Uterus (tissue), 3 donors: ENCODE measurements at regions not wholly inside any gene's neighbourhood (a gene's known extent, or its start where the extent isn't known, plus 50 kb on each side); places are given as distances from the start of the nearest gene placed in this dataset.

ENCODE experiments used
- DNase-seq, 2 donors: peaks; one replicate each; pipeline ENCODE4 v3.0.0-alpha.2; 2019 to 2020
- H3K27ac ChIP-seq, 2 donors: fragments of 200-600 bp; sonication (generic); 1 replicate in 1 of 2; 2 replicates in 1 of 2; pipeline ENCODE4 v1.5.1; 2016 to 2018
- H3K27me3 ChIP-seq, 2 donors: fragments of 200-600 bp; sonication (generic); one replicate each; pipeline ENCODE4 v1.5.1; 2018 to 2019; ENCODE audit warnings: control low read depth in 1 of 2
- H3K36me3 ChIP-seq, 2 donors: fragments of 200-600 bp; sonication (generic); one replicate each; pipeline ENCODE4 v1.5.1; 2019; ENCODE audit warnings: control low read depth in 1 of 2
- H3K4me1 ChIP-seq, 2 donors: fragments of 200-600 bp; sonication (generic); one replicate each; pipeline ENCODE4 v1.5.1; 2018 to 2019; ENCODE audit warnings: control low read depth in 1 of 2
- H3K4me3 ChIP-seq, 2 donors: fragments of 200-600 bp; sonication (generic); 1 replicate in 1 of 2; 2 replicates in 1 of 2; pipeline ENCODE4 v1.5.1; 2018 to 2019; ENCODE audit warnings: mild to moderate bottlenecking in 1 of 2
- H3K9me3 ChIP-seq, 2 donors: fragments of 200-600 bp; sonication (generic); one replicate each; pipeline ENCODE4 v1.5.1; 2019; ENCODE audit warnings: control low read depth in 1 of 2
- POLR2A ChIP-seq, 2 donors: fragments of 450-650 bp; IDR thresholded peaks; one replicate each; pipeline ENCODE4 v1.6.1; 2016; ENCODE audit warnings: antibody characterized with exemption in 2 of 2, mild to moderate bottlenecking in 1 of 2, moderate library complexity in 1 of 2
- intact Hi-C: fragments of 100-400 bp; cut with DNase I; formaldehyde crosslinking; loops from one replicate; pipeline ENCODE4 v1.15.1; 2023; ENCODE audit warnings: low total_unique reads
- TF ChIP-seq, protein P1 (sequence below), 4 experiments: fragments of 200-600 bp in 2 of 4; fragments of 450-650 bp in 2 of 4; sonication (generic) in 2 of 4; IDR thresholded peaks; one replicate each; pipeline ENCODE4 v1.5.1; 2016 to 2019; ENCODE audit warnings: antibody characterized with exemption in 4 of 4, mild to moderate bottlenecking in 2 of 4, moderate library complexity in 1 of 4
- donor health status: DM: yes; HTN: yes; CAD: no.

DNA sequence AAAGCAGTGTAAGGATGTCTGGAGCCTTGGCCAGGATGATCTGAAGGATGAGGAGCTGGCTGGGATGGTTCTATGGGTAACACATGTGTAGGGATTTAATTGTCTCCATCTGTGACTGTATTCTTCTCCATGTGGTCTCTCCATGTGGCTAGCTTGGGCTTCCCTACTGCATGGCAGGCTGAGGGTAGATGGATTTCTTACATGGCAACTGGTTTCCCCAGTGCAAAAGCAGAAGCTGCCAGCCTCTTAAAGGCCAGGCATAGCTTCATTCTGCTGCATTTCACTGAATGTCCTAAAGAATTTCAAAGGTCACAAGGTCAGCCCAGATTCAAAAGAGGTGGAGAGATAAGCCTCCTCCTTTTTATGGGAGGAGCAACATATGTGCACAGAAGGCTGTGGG, 61.7 kb downstream of the XCL2 start:
- no peak overlapping the region for H3K4me3 ChIP-seq
- H3K27me3 ChIP-seq, result no peaks in the 10 kb centered on the region
- no peak for DNase-seq
- peaks cover 0 to 26% of the 10 kb centered on the region in 2 donors for H3K4me1 ChIP-seq
- TF ChIP-seq POLR2A (IDR thresholded peaks at IDR 0.05), result no peak
- TF ChIP-seq, protein P1, sequence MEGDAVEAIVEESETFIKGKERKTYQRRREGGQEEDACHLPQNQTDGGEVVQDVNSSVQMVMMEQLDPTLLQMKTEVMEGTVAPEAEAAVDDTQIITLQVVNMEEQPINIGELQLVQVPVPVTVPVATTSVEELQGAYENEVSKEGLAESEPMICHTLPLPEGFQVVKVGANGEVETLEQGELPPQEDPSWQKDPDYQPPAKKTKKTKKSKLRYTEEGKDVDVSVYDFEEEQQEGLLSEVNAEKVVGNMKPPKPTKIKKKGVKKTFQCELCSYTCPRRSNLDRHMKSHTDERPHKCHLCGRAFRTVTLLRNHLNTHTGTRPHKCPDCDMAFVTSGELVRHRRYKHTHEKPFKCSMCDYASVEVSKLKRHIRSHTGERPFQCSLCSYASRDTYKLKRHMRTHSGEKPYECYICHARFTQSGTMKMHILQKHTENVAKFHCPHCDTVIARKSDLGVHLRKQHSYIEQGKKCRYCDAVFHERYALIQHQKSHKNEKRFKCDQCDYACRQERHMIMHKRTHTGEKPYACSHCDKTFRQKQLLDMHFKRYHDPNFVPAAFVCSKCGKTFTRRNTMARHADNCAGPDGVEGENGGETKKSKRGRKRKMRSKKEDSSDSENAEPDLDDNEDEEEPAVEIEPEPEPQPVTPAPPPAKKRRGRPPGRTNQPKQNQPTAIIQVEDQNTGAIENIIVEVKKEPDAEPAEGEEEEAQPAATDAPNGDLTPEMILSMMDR (IDR thresholded peaks at IDR 0.05), result no peak
- no peaks in the 10 kb centered on the region for H3K9me3 ChIP-seq
- H3K27ac ChIP-seq, result peak overlapping the region; percentile 75 to 80
- no peaks in the 10 kb centered on the region for H3K36me3 ChIP-seq
- intact Hi-C loops, result no loop called here

DNA sequence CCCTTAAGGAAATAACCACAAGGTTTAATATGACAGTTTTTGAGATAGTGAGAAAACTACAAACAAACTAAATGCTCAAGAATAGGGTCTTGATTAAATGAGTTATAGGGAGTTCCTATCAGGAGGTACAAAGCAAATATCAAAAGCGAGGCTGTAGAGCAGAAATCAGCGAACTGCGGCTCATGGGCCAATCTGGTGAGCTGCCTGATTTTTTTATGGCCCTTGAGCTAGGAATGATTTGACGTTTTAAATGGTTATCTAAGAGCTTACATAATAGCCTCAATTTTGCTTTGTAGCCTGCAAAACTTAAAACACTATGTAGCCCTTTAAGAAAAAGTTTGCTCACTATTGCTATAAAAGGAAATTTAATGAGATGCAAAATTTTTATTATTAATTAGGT, 62.2 kb downstream of the XCL2 start:
- Histone ChIP-seq H3K36me3 (no peaks in the 10 kb centered on the region), H3K4me1 (peaks cover 0 to 27% of the 10 kb centered on the region in 2 donors), H3K27me3 (no peaks in the 10 kb centered on the region), H3K9me3 (no peaks in the 10 kb centered on the region), H3K27ac (peak overlapping the region; percentile 75 to 80), H3K4me3 (no peak overlapping the region)
- TF ChIP-seq, protein P1 (IDR thresholded peaks at IDR 0.05), result no peak
- no peak for TF ChIP-seq POLR2A (IDR thresholded peaks at IDR 0.05)
- peak; percentile 47 to 61 for DNase-seq
- intact Hi-C loops, result no loop called here

DNA sequence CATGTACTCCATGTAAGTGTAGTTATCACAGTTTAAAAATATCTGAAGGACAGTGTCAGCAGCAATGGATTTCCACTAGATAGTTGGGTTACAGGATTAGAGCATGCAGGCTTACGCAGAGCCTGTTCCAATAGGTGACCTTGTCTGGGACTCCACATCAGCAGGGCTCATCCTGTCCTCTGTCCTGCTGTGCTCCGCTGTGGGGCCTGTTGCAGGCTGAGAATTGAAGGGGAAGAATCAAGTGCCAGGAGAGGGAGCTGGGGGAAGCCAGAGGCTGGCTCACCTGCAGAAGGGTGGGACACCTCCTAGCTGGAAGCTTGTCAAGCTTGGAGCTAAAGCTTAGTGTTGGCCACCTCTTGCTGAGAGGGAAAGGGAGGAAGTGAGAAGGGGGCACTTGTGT, 62.8 kb downstream of the XCL2 start:
- H3K27me3 ChIP-seq, result no peaks in the 10 kb centered on the region
- no peaks in the 10 kb centered on the region for H3K9me3 ChIP-seq
- H3K36me3 ChIP-seq, result no peaks in the 10 kb centered on the region
- no peak overlapping the region for H3K4me3 ChIP-seq
- no peak for DNase-seq
- H3K27ac ChIP-seq, result peak overlapping the region; percentile 75 to 80
- H3K4me1 ChIP-seq, result peaks cover 0 to 27% of the 10 kb centered on the region in 2 donors
- intact Hi-C loops, result no loop called here
- TF ChIP-seq, protein P1 (IDR thresholded peaks at IDR 0.05), result no peak
- TF ChIP-seq POLR2A (IDR thresholded peaks at IDR 0.05), result no peak

DNA sequence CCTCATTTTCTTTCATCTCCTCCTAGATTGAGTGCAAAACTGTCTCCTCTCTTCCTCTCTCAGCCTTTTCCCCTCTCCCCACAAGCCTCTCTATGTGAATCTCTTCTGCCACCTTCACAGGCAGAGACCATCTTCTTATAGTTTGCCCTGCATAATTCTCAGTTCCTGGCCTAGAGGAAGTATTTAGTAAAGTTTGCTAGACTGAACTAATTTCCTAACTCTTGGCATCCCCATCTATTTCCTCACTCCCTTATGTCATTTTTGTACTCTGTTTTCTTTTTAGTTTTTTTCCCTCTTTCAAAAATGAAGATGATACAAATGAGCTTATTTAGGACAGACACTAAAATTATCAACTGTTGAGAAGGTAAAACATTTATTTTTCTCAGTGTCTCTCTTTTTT, 66.0 kb downstream of the XCL2 start:
- TF ChIP-seq, protein P1 (IDR thresholded peaks at IDR 0.05), result no peak
- no peak for TF ChIP-seq POLR2A (IDR thresholded peaks at IDR 0.05)
- H3K4me1 ChIP-seq, result peaks cover 0 to 19% of the 10 kb centered on the region in 2 donors
- DNase-seq, result no peak
- H3K4me3 ChIP-seq, result no peak overlapping the region
- H3K27ac ChIP-seq, result peak overlapping the region; percentile 26 to 62
- H3K27me3 ChIP-seq, result no peaks in the 10 kb centered on the region
- H3K9me3 ChIP-seq, result no peaks in the 10 kb centered on the region
- H3K36me3 ChIP-seq, result no peaks in the 10 kb centered on the region
- intact Hi-C loops, result no loop called here

DNA sequence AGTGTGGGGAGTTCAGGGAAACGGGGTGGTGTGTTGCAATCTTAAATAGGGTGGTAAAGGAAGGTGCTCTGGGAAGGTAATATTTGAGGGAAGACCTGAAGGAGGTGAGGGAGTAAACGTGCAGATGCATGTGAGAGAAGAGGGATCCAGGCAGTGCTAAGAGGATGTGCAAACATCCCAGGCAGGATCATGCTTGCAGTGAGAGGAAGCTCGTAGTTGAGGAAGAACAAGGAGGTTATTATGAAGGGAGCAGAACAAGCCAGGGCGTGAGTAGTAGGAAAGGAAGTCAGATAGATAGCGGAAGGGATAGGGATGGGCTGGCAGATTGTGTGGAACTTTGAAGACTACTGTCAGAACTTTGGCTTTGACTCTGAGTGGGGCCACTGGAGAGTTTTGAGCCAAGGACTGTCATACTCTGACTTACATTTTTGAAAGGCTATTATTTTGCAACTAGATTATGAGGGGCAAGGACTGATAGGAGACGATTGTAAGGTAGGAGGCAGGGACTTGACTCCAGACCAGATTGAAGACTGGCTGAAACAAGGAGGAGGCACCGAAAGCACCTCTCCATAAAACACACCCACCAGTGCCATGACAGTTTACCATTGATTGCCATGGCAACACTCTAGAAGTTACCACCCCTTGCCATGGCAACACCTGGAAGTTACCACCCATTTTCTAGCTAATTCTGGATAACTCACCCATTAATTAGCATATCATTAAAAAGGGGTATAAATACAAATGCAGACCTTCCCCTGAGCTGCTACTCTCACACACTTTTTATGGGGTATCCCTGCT, 67.0 kb downstream of the XCL2 start:
- Histone ChIP-seq H3K27me3 (no peaks in the 10 kb centered on the region), H3K4me3 (no peak overlapping the region), H3K36me3 (no peaks in the 10 kb centered on the region), H3K27ac (peak overlapping the region; percentile 8 to 62), H3K4me1 (peaks cover 0 to 10% of the 10 kb centered on the region in 2 donors), H3K9me3 (no peaks in the 10 kb centered on the region)
- no peak for DNase-seq
- no peak for TF ChIP-seq POLR2A (IDR thresholded peaks at IDR 0.05)
- TF ChIP-seq, protein P1 (IDR thresholded peaks at IDR 0.05), result no peak
- intact Hi-C loops, result no loop called here
